GM19438 (cell line): ENCODE measurements at regions not wholly inside any gene's neighbourhood (a gene's known extent, or its start where the extent isn't known, plus 50 kb on each side); places are given as distances from the start of the nearest gene placed in this dataset.
"Not testable (repeated sequence)": the region's sequence is repeated elsewhere in the genome, so short reads cannot be mapped to it uniquely, and the experiment has no call there.

Source experiments
- ATAC-seq: cut with Tn5 transposase; IDR thresholded peaks from one replicate; pipeline ENCODE4 v1.9.1; 2021; ENCODE audit warnings: low read depth; ENCODE audit not compliant: unreplicated experiment

DNA sequence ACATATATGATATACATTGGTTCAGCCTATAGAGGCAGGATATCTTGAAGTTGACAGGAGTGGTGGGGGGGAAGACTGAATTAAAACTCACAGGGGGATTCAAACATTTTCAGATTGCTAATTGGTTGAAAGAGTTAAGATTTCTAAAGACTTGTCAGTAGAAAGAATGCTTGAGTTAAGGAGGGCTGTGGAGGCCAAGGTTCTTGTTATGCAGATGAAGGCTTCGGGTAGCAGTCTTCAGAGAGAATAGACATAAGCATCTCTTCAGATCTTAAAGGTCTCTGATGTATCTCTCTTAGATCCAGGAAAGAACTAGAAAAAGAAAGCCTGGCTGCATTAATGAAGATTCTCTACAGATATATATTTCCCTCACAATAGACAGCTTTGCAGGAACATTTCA lies 209.8 kb upstream of the SEMA3D start:
- no peak for ATAC-seq

GRCh38 chr7:85392789-85393188 lies 205.9 kb upstream of the SEMA3D start:
- ATAC-seq = no peak

DNA sequence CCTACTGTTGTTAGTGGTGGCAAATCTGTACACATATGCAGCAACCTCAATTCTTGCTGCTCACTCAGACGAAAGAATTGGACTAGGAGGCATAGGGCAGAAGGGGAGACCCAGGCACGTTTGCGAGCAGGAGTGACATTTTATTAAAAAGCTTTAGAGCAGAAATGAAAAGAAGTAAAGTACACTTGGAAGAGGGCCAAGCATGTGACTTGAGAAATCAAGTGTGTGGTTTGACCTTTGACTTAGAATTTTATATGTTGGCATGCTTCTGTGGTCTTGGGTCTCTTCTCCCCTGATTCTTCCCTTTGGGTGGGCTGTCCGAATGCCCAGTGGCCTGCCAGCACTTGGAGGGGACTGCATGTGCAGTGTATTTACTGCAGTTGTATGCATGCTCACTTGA lies 205.5 kb upstream of the SEMA3D start:
- no peak for ATAC-seq

DNA sequence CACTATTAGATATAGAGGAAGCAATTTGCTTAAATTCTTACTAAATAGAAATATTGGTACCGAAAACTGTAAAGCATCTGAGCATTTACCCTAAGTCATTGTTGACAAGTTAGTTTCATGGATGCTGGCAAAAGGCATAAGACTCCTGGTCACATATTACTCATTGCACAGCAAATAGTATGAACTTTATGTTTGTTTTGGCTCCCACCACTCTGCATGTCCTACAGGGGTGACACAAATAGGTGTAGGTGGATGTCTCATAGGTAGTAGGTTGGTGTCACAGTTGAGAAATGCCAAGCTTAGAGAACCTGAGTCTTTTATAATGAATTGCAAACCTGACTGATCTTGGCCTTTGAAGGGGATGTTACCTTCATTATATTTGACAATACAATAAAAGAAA lies 199.6 kb upstream of the SEMA3D start:
- ATAC-seq = no peak

DNA sequence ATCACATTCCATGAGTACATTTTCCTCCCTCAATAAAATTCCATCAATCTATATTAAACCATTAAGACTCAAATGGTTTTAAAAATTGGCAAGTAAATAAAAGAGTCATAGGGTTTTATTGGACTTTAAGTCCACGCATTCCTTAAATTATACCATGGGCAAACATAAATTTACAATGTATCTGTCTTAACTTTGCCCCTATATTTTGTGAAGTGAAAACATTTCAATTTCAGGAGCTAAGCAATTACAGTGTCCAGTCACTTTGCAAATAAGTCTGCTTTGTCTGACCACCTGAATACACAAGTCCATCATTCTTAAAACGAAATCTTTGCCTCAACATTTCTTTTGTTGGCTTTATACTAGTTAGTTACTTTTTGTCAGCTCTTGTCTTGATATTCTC lies 197.5 kb upstream of the SEMA3D start:
- no peak for ATAC-seq

GRCh38 chr7:85381212-85381611 lies 194.4 kb upstream of the SEMA3D start:
- no peak for ATAC-seq

GRCh38 chr7:85376589-85376988 lies 189.7 kb upstream of the SEMA3D start:
- no peak for ATAC-seq

DNA sequence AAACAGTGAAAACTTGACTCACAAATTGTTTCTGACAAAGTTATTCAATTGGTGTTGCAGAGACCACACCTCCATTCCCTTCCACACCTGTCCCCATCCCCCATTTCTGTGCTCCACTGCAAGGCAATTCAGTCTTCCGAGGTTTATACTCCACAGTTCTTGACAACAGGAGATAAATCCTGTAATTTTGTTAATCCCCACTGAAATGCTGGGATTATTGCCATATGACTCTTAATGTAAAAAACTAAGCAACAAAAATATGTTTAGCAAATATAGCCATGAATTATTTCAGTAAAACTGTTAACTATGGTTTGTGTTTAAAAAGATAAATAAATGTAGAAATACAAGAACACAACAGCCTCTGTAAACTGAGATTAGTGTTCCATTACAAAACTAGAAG lies 170.1 kb upstream of the SEMA3D start:
- ATAC-seq = no peak

- ATAC-seq = no peak
Observed at GRCh38 chr7:85343484-85343883, 156.6 kb upstream of the SEMA3D start.

DNA sequence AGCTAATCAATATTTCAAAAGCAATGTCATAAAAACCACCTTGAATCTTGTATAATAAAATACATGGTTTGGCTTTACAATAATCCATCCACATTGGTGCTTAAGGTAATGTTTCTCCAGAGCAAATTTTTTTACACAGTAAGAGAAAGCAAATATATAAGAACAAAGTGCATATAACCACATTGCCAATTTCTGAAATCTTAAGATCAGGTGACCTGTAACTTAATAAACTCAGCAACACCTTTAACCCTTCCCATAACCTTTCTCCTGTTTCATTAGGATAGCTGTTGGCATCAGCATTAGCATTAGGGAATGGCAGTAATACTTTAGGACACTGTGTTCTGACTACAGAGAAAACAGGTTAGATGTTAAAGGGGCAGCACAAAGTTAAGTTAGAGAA lies 155.9 kb upstream of the SEMA3D start:
- ATAC-seq = no peak

DNA sequence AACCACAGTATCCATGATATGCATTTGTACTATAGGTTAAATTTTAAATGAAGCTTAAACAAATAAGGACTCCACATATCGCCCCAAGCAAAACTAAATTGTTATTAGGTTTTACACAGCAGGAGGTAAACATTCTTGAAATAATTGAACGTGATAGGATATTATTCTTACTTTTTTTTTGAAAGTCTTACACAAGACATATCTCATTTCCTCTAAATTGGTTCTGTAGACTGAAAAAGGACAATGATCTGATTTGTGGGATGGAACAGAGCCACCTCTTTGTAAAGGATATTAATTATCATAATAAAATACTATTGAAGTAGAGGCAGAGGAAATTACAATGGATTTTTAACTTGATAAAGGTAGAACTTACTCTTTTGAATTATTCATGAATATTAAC lies 155.1 kb upstream of the SEMA3D start:
- ATAC-seq = no peak

DNA sequence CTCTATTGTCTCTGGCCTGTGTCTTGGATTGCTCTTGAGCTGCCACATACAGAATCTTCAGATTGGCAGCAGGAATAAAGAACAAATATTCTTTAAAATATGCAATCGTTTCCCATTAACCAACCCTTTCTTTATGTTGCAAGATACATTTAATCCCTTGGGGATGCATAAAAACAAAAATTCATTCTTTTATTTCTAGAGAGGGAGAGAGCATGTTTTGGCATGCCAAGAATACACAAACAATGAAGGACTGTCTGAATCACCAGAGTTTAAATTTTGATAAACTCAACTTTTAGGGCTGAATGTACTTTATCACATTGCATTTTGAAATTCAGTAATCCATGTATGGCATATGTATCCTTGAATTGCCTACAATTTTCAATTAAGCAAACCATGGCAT lies 154.3 kb upstream of the SEMA3D start:
- ATAC-seq = no peak

DNA sequence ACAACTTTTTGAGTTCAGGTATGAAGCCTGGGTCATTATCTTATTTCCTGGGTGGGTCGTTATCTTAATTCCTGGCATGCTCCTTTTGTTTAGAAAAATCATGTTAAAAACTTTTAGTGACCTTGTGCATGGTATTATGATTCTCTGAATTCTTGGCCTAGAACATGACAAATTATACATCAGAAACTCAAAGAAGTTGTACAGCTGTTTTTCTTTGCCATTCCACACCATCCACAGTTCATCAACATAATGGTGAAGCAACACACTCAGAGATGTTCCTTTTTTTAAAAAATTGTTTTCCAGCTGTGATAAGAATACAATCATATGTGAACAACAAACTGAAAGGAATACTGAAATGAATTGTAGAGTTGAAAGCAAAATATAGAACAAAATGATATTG lies 149.2 kb upstream of the SEMA3D start:
- ATAC-seq = no peak

DNA sequence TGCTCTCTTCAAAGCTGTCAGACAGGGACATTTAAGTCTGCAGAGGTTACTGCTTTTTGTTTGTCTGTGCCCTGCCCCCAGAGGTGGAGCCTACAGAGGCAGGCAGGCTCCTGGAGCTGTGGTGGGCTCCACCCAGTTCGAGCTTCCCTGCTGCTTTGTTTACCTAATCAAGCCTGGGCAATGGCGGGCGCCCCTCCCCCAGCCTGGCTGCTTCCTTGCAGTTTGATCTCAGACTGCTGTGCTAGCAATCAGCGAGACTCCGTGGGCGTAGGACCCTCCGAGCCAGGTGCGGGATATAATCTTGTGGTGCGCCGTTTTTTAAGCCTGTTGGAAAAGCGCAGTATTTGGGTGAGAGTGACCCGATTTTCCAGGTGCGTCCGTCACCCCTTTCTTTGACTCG lies 148.3 kb upstream of the SEMA3D start:
- not testable (repeated sequence) for ATAC-seq

DNA sequence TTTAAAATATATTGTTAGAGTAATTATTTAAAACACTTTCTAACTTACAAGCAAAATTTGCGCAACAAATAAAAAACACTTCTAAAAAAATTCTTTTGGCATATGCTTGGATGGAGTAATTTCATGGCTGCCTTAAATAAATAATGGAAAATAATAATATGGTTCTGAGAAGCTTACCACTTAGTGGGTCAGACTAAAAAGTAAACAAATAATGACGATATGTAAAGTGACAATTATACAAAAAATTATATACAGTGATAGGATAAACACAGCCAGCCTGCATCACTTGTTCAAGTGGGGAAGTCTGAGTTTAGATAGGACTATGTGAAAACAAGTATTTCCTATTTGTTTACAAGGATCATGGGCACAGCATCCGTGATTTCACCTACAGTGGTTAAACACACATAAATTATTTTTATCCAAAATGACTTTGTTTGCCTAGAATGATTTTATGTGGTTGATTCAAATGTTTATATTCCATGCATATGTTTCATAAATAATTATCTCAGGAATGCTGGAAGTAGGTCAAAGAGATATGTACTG lies 141.7 kb upstream of the SEMA3D start:
- no peak for ATAC-seq

DNA sequence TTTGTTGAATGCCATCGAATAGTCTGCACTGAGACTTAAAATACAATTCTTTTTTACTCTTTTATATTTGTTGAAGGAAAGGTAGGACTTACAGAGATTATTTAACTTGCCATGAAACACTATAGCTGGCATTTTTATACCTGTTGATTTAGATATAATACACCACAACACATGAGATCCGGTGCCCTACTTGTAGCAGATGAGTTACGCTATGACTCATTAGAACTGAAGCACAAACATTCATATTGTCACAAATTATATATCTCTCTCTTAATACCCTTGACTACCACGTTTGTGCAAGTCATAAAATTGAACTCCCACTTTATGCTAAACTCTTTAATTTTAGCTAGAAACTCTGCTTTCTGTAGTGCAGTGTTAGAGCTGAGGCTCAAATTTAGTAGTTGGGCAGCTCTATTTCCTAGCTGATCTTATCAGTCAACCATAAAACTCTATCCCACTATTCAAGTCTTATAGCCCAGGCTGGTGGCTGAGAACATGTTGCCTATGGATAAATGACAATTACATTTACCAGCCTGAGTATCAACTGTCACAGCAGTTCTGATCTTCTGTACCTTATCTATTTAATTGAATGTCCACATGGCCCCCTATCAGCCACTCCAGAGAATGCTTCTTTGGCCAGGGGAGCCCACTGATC lies 137.4 kb upstream of the SEMA3D start:
- no peak for ATAC-seq

- ATAC-seq = no peak
Observed at GRCh38 chr7:85322252-85322651, 135.4 kb upstream of the SEMA3D start.

- no peak for ATAC-seq
Observed at GRCh38 chr7:85320699-85321476, 134.0 kb upstream of the SEMA3D start.

DNA sequence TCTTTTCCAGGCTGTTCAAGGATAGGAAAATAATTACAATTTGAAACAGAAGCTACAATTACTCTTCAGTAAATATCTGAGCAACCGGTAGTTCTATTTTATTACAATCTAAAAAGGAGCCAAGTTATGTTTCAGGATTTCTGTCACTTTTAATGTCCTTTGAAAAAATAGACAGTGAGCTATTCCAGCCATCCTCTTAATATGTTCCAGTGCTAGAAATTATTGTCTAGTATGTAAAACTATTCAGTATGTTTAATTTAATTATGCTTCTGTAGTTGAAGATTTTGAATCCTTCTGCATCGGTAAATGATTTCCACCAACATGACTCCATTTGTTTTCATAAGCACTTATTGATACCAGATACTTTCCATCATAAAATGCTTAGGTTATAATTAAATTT lies 129.6 kb upstream of the SEMA3D start:
- no peak for ATAC-seq

- ATAC-seq = no peak
Observed at GRCh38 chr7:85310301-85310700, 123.4 kb upstream of the SEMA3D start.

DNA sequence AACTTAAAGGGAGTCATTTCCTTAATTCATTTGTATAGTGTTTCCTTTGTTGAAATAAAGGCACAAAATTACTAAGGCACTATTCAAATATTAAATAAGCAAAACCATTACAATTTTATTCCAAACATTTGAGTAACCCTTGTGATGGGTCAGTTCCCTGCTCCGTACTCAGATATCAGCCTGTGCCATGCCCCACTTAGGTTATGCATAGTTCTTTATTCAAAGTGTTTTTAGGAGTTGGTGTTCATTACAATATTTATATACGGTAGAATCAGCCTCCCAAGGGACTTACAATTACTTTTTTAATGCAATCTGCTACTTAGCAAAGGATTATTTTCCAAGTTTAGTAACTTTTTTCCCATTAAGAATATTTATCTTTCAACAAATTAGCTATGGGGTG lies 119.3 kb upstream of the SEMA3D start:
- no peak for ATAC-seq

- no peak for ATAC-seq
Observed at GRCh38 chr7:85294176-85294575, 107.3 kb upstream of the SEMA3D start.
